Body of pancreas (tissue), 4 donors: ENCODE measurements at regions not wholly inside any gene's neighbourhood (a gene's known extent, or its start where the extent isn't known, plus 50 kb on each side); places are given as distances from the start of the nearest gene placed in this dataset.

ENCODE experiments used
- POLR2A ChIP-seq, 3 donors: fragments of 450-650 bp; IDR thresholded peaks; one replicate each; pipeline ENCODE4 v1.6.1; 2016; ENCODE audit warnings: antibody characterized with exemption in 3 of 3, mild to moderate bottlenecking in 2 of 3
- TF ChIP-seq, protein P1 (sequence below), 7 experiments: fragments of 450-650 bp in 4 of 7; fragments of 200-600 bp in 3 of 7; sonication (generic) in 3 of 7; IDR thresholded peaks; one replicate each; pipeline ENCODE4 v1.5.1; 2016 to 2019; ENCODE audit warnings: antibody characterized with exemption in 7 of 7

- TF ChIP-seq, protein P1, sequence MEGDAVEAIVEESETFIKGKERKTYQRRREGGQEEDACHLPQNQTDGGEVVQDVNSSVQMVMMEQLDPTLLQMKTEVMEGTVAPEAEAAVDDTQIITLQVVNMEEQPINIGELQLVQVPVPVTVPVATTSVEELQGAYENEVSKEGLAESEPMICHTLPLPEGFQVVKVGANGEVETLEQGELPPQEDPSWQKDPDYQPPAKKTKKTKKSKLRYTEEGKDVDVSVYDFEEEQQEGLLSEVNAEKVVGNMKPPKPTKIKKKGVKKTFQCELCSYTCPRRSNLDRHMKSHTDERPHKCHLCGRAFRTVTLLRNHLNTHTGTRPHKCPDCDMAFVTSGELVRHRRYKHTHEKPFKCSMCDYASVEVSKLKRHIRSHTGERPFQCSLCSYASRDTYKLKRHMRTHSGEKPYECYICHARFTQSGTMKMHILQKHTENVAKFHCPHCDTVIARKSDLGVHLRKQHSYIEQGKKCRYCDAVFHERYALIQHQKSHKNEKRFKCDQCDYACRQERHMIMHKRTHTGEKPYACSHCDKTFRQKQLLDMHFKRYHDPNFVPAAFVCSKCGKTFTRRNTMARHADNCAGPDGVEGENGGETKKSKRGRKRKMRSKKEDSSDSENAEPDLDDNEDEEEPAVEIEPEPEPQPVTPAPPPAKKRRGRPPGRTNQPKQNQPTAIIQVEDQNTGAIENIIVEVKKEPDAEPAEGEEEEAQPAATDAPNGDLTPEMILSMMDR (IDR thresholded peaks at IDR 0.05), result no peak
- no peak for TF ChIP-seq POLR2A (IDR thresholded peaks at IDR 0.05)
Observed at GRCh38 chr21:16137106-16137505, 407.3 kb downstream of the USP25 start.
